Mesothelial cell of epicardium (in vitro differentiated cells): ENCODE measurements at regions not wholly inside any gene's neighbourhood (a gene's known extent, or its start where the extent isn't known, plus 50 kb on each side); places are given as distances from the start of the nearest gene placed in this dataset.

Experiments used
- DNase-seq, 2 experiments: peaks; one replicate each; pipeline ENCODE4 v3.0.0; 2021; ENCODE audit warnings: low spot score in 2 of 2; ENCODE audit not compliant: unreplicated experiment in 2 of 2
- H3K27ac Mint-ChIP-seq: 2 replicates; pipeline ENCODE4 v1.8.0; 2021; ENCODE audit warnings: mixed read lengths
- H3K27me3 Mint-ChIP-seq: 2 replicates; pipeline ENCODE4 v1.8.0; 2021; ENCODE audit warnings: low read depth, mixed read lengths
- H3K36me3 Mint-ChIP-seq: 2 replicates; pipeline ENCODE4 v1.8.0; 2021; ENCODE audit warnings: mixed read lengths
- H3K4me1 Mint-ChIP-seq: 2 replicates; pipeline ENCODE4 v1.8.0; 2021; ENCODE audit warnings: mixed read lengths
- H3K4me3 Mint-ChIP-seq: 2 replicates; pipeline ENCODE4 v1.8.0; 2021; ENCODE audit warnings: mild to moderate bottlenecking, moderate library complexity, mixed read lengths
- H3K9me3 Mint-ChIP-seq: 2 replicates; pipeline ENCODE4 v1.8.0; 2021; ENCODE audit warnings: mixed read lengths
- CTCF ChIP-seq: fragments of 200-600 bp; sonication (generic); IDR thresholded peaks from one replicate; pipeline ENCODE4 v1.5.0; 2021; ENCODE audit warnings: antibody characterized with exemption; ENCODE audit not compliant: unreplicated experiment

- no peak for TF ChIP-seq CTCF
- H3K27me3 Mint-ChIP-seq, result no peaks in the 10 kb centered on the region
These were observed 581.4 kb upstream of the MMS22L start for GRCh38 chr6:97864366-97864765.

GRCh38 chr6:97864826-97865225, 581.8 kb upstream of the MMS22L start:
- Mint-ChIP-seq H3K4me3 (no peak overlapping the region), H3K27ac (no peak overlapping the region), H3K36me3 (no peaks in the 10 kb centered on the region), H3K4me1 (peaks cover 6% of the 10 kb centered on the region), H3K27me3 (no peaks in the 10 kb centered on the region), H3K9me3 (no peaks in the 10 kb centered on the region)
- TF ChIP-seq CTCF, result no peak
- no peak for DNase-seq

More at GRCh38 chr6:97864366-97864765, 581.4 kb upstream of the MMS22L start:
- peaks cover 6% of the 10 kb centered on the region for H3K4me1 Mint-ChIP-seq
- H3K9me3 Mint-ChIP-seq, result no peaks in the 10 kb centered on the region
- H3K27ac Mint-ChIP-seq, result no peak overlapping the region
- H3K4me3 Mint-ChIP-seq, result no peak overlapping the region
- no peaks in the 10 kb centered on the region for H3K36me3 Mint-ChIP-seq
- no peak for DNase-seq

- TF ChIP-seq CTCF, result no peak
- H3K27ac Mint-ChIP-seq, result peak overlapping the region; percentile 47
- no peak overlapping the region for H3K4me3 Mint-ChIP-seq
- no peaks in the 10 kb centered on the region for H3K27me3 Mint-ChIP-seq
- no peaks in the 10 kb centered on the region for H3K36me3 Mint-ChIP-seq
- H3K9me3 Mint-ChIP-seq, result no peaks in the 10 kb centered on the region
- H3K4me1 Mint-ChIP-seq, result peaks cover 6% of the 10 kb centered on the region
- DNase-seq, result no peak
These were observed 582.6 kb upstream of the MMS22L start for GRCh38 chr6:97865612-97866011.

- H3K4me1 Mint-ChIP-seq, result peaks cover 6% of the 10 kb centered on the region
- no peaks in the 10 kb centered on the region for H3K9me3 Mint-ChIP-seq
- H3K4me3 Mint-ChIP-seq, result no peak overlapping the region
- H3K27ac Mint-ChIP-seq, result no peak overlapping the region
- DNase-seq, result no peak
- no peaks in the 10 kb centered on the region for H3K36me3 Mint-ChIP-seq
- no peak for TF ChIP-seq CTCF
- no peaks in the 10 kb centered on the region for H3K27me3 Mint-ChIP-seq
These were observed 583.6 kb upstream of the MMS22L start for GRCh38 chr6:97866616-97867015.

- TF ChIP-seq CTCF, result no peak
- no peaks in the 10 kb centered on the region for H3K36me3 Mint-ChIP-seq
- peaks cover 6% of the 10 kb centered on the region for H3K4me1 Mint-ChIP-seq
- H3K27ac Mint-ChIP-seq, result no peak overlapping the region
- no peak for DNase-seq
- H3K27me3 Mint-ChIP-seq, result no peaks in the 10 kb centered on the region
- no peaks in the 10 kb centered on the region for H3K9me3 Mint-ChIP-seq
- no peak overlapping the region for H3K4me3 Mint-ChIP-seq
These were observed 584.2 kb upstream of the MMS22L start for GRCh38 chr6:97867177-97867576.

- Mint-ChIP-seq H3K27ac (no peak overlapping the region), H3K36me3 (no peaks in the 10 kb centered on the region), H3K4me3 (no peak overlapping the region), H3K4me1 (no peaks in the 10 kb centered on the region), H3K9me3 (no peaks in the 10 kb centered on the region), H3K27me3 (no peaks in the 10 kb centered on the region)
- no peak for DNase-seq
- TF ChIP-seq CTCF, result no peak
These were observed 587.3 kb upstream of the MMS22L start for GRCh38 chr6:97870273-97870672.
